NCI-H82 (cell line): ENCODE measurements at regions not wholly inside any gene's neighbourhood (a gene's known extent, or its start where the extent isn't known, plus 50 kb on each side); places are given as distances from the start of the nearest gene placed in this dataset.
"Not testable (repeated sequence)": the region's sequence is repeated elsewhere in the genome, so short reads cannot be mapped to it uniquely, and the experiment has no call there.

Source experiments
- DNase-seq: peaks from one replicate; lab custom pipeline; 2025; lab: John Stamatoyannopoulos, UW

DNA sequence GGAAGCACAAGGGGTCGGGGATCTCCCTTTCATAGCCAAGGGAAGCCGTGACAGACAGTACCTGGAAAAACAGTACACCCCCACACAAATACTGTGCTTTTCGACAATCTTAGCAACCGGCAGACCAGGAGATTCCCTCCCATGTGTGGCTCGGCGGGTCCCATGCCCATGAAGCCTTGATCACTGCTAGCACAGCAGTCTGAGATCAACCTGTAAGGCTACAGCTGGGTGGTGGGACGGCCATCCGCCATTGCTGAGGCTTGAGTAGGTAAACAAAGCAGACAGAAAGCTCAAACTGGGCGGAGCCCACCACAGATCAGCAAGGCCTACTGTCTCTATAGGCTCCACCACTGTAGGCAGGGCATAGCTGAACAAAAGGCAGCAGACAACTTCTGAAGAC lies 180.2 kb upstream of the SOX6 start:
- no peak for DNase-seq

DNA sequence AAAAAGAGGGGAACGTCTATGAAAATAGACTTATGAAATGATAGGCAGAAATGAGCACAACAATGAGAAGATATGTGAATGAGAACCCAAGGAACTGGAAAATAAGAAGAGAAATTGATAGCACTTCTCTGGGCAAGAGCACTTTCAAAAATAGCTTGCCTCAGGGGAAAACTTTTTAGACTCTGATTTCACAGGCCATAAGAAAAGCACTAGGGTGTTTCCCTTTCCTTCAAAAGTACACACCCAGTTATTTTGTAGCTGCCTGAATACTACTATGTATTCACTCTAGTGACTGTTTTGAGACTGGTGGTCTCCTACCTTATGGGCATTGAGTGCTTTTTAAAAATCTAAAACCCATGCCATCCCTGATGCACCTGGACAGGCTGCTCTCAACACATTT lies 172.3 kb upstream of the SOX6 start:
- no peak for DNase-seq

- DNase-seq, result no peak
Observed at GRCh38 chr11:16527525-16528246, 171.3 kb upstream of the SOX6 start.

GRCh38 chr11:16526947-16527346 lies 170.6 kb upstream of the SOX6 start:
- no peak for DNase-seq

GRCh38 chr11:16520713-16521112 lies 164.4 kb upstream of the SOX6 start:
- DNase-seq, result not testable (repeated sequence)

GRCh38 chr11:16512899-16513241 lies 156.5 kb upstream of the SOX6 start:
- no peak for DNase-seq

GRCh38 chr11:16512198-16512898 lies 156.0 kb upstream of the SOX6 start:
- DNase-seq, result no peak

DNA sequence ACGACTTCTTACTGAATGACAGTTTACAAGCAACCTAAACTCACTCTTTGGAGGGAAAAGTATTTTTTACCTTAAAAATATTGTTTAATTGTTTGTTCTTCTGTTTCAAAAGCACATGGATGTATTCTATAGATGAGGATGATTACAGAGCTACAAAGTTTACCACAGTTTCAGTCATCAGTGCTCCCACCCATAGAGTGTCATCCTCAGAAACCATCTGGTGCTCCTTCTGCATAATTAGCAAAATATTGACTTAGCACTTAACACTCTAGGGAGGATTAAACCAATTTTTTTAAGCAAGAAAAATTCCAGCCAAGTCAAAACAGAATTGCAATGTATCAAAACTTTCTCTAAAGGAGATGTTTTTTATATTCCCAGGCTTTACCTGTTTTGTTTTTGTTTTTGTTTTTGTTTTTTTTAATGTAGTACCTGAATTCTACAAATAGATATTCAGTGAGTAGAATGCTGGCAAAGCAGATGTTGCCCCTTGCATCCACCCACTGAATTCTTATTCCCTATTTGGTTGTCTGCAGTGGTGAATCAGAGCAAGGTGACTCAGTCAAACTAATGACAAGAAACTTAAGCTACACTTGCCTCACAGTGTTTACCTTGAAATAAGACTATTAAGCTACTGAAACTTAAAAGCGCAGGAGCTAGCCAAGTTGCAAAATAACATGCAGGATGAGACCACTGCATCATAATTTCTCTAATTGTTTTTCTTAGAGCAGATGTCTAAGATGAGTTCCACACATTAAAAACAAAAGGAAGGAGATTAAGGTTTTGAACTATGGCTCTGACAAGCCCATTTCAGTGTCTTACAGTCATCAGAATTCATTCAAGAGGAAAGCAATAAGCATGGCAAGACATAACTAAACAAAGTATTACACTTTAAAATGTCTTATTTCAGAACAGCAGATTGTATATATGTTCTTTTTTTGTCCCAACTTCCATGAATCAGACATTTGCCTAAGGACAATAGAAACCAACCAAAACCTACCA lies 155.1 kb upstream of the SOX6 start:
- peak; percentile 59 for DNase-seq

DNA sequence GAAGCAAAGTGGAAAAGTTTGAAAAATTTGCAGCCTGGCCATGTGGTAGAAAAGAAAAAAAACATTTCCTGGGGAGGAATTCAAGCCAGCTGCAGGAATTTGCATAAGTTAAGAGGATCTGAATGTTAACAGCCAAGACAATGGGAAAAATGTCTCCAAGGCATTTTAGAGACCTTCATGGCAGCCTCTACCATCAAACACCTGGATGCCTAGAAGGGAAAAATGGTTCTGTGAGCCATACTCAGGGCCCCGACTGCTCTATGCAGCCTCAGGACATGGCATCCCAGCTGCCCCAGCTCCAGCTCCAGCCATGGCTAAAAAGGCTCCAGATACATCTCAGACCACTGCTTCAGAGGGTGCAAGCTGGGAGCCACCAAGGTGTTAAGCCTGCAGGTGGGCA lies 149.1 kb upstream of the SOX6 start:
- no peak for DNase-seq

DNA sequence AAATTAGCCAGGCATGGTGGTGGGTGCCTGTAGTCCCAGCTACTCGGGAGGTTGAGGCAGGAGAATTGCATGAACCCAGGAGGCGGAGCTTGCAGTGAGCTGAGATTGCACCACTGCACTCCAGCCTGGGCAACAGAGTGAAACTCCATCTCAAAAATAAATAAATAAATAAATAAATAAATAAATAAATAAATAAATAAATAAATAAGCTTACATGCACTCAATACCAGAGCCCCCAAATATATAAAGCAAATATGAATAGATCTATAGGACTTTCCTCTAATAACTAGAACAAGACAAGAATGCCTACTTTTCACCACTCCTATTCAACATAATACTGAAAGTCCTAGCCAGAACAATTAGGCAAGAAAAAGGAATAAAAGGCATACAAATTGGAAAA lies 147.5 kb upstream of the SOX6 start:
- DNase-seq, result not testable (repeated sequence)

DNA sequence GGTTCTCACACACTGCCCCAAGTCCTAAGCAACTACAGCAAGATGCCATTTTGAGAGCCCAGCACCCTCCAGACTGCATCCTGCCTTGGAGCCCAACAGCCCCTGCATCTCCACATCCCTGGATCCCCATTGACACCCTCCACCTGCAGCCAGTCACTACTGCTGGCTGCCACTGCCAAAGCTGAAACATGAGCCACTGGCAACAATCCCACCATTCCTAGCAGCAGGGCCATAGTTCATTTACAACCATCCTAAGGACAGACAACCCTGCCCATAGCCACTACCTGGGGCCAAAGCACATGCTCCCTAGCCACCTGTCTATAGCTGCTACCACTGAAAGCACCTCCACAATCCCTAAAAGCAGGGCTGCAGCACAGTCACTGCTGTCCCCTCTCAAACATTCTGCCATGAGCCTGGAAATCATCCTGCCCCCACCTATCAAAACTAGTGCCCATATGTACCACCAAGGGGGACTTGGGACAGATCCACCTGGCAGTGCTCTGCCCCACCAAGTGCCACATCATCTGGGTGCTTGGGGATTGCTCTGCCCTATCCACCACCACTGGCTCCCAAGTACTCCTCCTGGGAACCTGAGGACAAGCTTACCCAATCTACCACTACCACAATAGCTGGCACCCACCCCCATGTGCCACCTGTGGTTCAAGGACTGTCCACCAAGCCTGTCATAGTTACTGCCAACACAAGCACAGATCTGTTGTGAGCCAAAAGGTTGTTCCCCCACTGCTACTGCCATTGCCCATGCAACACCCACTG lies 138.8 kb upstream of the SOX6 start:
- no peak for DNase-seq

- no peak for DNase-seq
Observed at GRCh38 chr11:16484434-16484833, 128.1 kb upstream of the SOX6 start.

DNA sequence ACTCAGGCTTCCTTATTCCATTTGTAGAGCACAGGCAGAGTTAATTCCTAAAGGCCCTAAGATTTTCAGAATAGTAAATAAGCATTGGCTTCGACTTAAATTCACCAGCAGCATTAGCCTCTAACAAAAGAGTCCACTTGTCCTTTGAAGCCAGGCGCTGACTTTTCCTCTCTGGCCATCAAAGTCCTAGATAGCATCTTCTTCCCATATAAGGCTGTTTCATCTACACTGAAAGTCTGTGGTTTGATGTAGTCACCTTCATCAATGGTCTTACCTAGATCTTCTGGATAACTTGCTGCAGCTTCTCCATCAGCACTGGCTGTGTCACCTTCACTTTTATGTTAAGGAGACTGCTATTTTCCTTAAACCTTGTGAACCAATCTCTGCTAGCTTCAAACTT lies 118.3 kb upstream of the SOX6 start:
- no peak for DNase-seq

DNA sequence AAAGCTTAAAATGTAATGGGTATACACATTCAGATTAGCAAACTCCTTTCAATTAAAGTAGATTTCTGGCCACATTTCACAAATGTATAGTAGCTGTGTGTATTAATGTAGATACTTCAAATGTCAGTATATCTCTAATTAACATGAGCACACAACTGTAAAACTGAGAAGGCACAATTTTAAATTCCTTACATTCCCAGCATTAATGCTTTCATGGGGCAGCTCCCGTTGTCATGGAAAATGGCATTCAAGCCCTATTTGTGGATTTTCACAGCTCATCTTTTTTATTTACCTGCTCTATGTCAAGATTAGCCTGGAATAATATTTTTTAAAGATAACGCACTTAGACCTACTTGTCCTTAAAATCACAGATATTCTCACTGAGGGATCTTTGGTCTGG lies 113.6 kb upstream of the SOX6 start:
- DNase-seq, result no peak

GRCh38 chr11:16468735-16469453 lies 112.5 kb upstream of the SOX6 start:
- no peak for DNase-seq

- no peak for DNase-seq
Observed at GRCh38 chr11:16460508-16460907, 104.2 kb upstream of the SOX6 start.

DNA sequence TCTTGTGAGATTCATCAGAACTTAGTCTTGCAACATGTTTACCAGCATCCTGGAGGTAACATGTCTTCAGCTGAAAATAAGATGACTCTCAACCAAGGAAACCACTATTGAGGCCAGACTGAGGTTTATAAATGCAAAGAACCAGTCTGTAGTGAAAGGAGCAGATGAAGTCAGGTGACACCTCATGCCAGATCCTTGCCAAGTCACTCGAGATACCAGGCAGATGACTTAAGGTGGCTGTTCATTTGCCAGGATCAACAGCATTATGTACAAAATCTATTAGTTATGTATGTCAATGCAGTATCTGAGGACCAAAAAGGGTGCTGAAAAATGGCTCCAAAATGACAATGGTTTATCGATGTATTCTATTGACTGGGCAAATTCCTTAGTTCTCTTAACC lies 100.0 kb upstream of the SOX6 start:
- DNase-seq, result no peak

GRCh38 chr11:16454289-16454863 lies 98.0 kb upstream of the SOX6 start:
- DNase-seq, result no peak

- DNase-seq, result no peak
Observed at GRCh38 chr11:16448123-16448717, 91.9 kb upstream of the SOX6 start.

DNA sequence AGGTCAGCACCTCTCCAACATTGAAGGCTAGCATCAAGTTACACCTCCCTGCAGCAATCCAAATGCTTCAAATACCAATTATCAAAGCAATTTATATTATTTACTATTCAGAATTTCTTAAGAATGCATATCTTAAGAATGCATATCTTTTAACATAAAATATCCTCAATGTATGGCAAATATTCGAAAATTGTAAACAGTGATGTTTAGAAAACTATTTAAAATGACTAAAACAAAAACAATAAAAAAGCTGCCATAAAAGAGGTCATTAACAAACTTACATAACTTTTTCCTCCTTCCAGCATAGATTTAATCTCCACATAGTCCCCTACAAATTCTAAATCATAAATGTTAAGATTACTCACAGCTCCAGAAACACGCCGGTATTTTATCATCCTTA lies 85.1 kb upstream of the SOX6 start:
- DNase-seq, result no peak
